WI38 (cell line): ENCODE measurements at regions not wholly inside any gene's neighbourhood (a gene's known extent, or its start where the extent isn't known, plus 50 kb on each side); places are given as distances from the start of the nearest gene placed in this dataset.

ENCODE experiments used
- H3K4me3 ChIP-seq: 2 replicates; pipeline ENCODE4 v1.5.1; 2011; ENCODE audit warnings: low read depth, mild to moderate bottlenecking, control low read depth, low read length
- CTCF ChIP-seq: IDR thresholded peaks from 2 replicates; pipeline ENCODE4 v1.5.1; 2012; ENCODE audit warnings: low read depth, mild to moderate bottlenecking, control low read depth, low read length

GRCh38 chr12:42666671-42667243 lies 77.2 kb upstream of the PRICKLE1 start:
- H3K4me3 ChIP-seq: no peak overlapping the region
- TF ChIP-seq CTCF: no peak

GRCh38 chr12:42663621-42664020 lies 74.1 kb upstream of the PRICKLE1 start:
- TF ChIP-seq CTCF: no peak
- no peak overlapping the region for H3K4me3 ChIP-seq

- TF ChIP-seq CTCF: no peak
Observed at GRCh38 chr12:42660968-42661937, 71.7 kb upstream of the PRICKLE1 start.

GRCh38 chr12:42660117-42660516 lies 70.6 kb upstream of the PRICKLE1 start:
- H3K4me3 ChIP-seq: no peak overlapping the region
- no peak for TF ChIP-seq CTCF

More at GRCh38 chr12:42660968-42661937, 71.7 kb upstream of the PRICKLE1 start:
- H3K4me3 ChIP-seq: no peak overlapping the region

GRCh38 chr12:42652048-42652447 lies 62.5 kb upstream of the PRICKLE1 start:
- H3K4me3 ChIP-seq: no peak overlapping the region
- no peak for TF ChIP-seq CTCF

GRCh38 chr12:42648061-42648460 lies 58.5 kb upstream of the PRICKLE1 start:
- no peak overlapping the region for H3K4me3 ChIP-seq

More at GRCh38 chr12:42648061-42648460, 58.5 kb upstream of the PRICKLE1 start:
- TF ChIP-seq CTCF: no peak
